ENCODE measurements at regions not wholly inside any gene's neighbourhood (a gene's known extent, or its start where the extent isn't known, plus 50 kb on each side); places are given as distances from the start of the nearest gene placed in this dataset.

- TF ChIP-seq CTCF (conservative IDR thresholded peaks at IDR 0.05; ENCODE audit: low read depth in 2 of 2) (no peak), NANOG (IDR thresholded peaks at IDR 0.05; ENCODE audit: borderline replicate concordance) (no peak), REST (IDR thresholded peaks at IDR 0.05; ENCODE audit: unreplicated experiment) (no peak), JUNB (IDR thresholded peaks at IDR 0.05; ENCODE audit: unreplicated experiment) (no peak), ETS1 (IDR thresholded peaks at IDR 0.05) (no peak), POLR2AphosphoS5 (IDR thresholded peaks at IDR 0.05; ENCODE audit: low read depth) (no peak)
These were observed 371.7 kb upstream of the FGF13 start for GRCh38 chrX:139083191-139083590.
